T-helper 17 cell (primary cell): ENCODE measurements at regions not wholly inside any gene's neighbourhood (a gene's known extent, or its start where the extent isn't known, plus 50 kb on each side); places are given as distances from the start of the nearest gene placed in this dataset.
"Not testable (repeated sequence)": the region's sequence is repeated elsewhere in the genome, so short reads cannot be mapped to it uniquely, and the experiment has no call there.

Source experiments
- ATAC-seq: fragments of 150-1000 bp; cut with Tn5 transposase; 2 replicates; pipeline ENCODE4 v1.10.0; 2021; ENCODE audit warnings: mild to moderate bottlenecking, moderate library complexity
- DNase-seq, 3 donors: peaks; one replicate each; pipeline versions ENCODE4 v3.0.0 to v3.0.0-alpha.2; 2020 to 2021
- H3K9me3 ChIP-seq: one replicate; pipeline ENCODE4 v1.7.0; 2013; ENCODE audit warnings: low read length, mild to moderate bottlenecking; ENCODE audit not compliant: control insufficient read depth, poor library complexity, severe bottlenecking
- H3K27ac Mint-ChIP-seq: one replicate; pipeline ENCODE4 v1.8.0; 2022; ENCODE audit warnings: mild to moderate bottlenecking, moderate library complexity, mixed read lengths
- H3K27me3 Mint-ChIP-seq: one replicate; pipeline ENCODE4 v1.8.0; 2022; ENCODE audit warnings: mixed read lengths
- H3K36me3 Mint-ChIP-seq: one replicate; pipeline ENCODE4 v1.8.0; 2022; ENCODE audit warnings: low read depth, mixed read lengths
- H3K4me1 Mint-ChIP-seq: one replicate; pipeline ENCODE4 v1.8.0; 2022; ENCODE audit warnings: mild to moderate bottlenecking, mixed read lengths
- H3K4me3 Mint-ChIP-seq: one replicate; pipeline ENCODE4 v1.8.0; 2022; ENCODE audit warnings: mild to moderate bottlenecking, moderate library complexity, mixed read lengths

DNA sequence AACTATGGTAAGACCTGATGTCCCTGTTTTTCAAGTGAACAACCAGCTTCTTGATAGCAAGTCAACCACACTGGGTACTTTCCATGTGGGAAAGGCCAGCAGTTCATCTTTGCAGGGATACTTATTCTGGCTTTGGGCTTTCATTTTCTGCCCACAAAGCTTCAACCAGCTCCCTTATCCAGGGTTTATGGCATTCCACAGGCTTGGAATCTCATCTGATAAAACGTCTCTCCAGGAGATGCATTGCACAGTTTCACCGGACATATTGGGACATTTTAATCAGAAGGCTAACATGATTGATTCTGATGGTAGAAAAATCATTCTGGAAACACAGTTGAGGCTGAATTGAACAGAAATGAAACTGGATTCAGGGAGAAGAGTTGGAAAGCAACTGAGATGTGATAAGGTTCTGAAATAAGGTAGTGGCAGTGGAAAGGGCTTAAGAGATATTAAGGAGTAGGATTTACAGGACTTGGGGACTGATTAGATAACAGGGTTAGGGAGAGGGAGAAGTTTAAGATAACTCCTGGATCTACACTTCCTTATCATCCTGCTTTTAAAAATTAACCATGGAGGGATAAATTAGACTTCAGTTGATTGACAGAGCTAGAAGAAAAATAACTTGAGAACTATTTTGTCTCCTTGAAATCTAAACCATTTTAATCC, 195.8 kb upstream of the FBXL7 start:
- no peaks in the 10 kb centered on the region for H3K4me1 Mint-ChIP-seq
- no peaks in the 10 kb centered on the region for H3K27me3 Mint-ChIP-seq
- H3K4me3 Mint-ChIP-seq = no peak overlapping the region
- H3K9me3 ChIP-seq = no peaks in the 10 kb centered on the region
- ATAC-seq (no peak), DNase-seq (no peak)
- no peaks in the 10 kb centered on the region for H3K36me3 Mint-ChIP-seq
- no peak overlapping the region for H3K27ac Mint-ChIP-seq

DNA sequence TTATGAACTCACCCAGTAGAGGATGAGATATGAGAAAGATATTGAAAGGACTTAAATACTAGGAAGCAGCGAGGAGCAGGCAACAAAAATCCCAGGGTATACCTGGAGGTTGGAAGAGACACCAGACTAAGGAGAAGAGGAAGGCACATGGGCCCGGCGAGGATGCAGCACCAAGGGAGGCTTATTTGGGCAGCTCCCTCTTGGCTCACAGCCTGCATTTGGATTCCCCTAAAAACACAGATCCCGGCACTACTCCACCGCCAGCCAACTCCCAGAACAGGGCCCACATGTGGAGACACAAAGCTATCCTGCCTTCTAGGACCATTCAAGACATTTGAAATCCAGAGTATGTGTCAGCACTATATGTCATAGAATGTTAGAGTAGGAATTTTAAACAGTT, 199.8 kb upstream of the FBXL7 start:
- no peak for ATAC-seq

DNA sequence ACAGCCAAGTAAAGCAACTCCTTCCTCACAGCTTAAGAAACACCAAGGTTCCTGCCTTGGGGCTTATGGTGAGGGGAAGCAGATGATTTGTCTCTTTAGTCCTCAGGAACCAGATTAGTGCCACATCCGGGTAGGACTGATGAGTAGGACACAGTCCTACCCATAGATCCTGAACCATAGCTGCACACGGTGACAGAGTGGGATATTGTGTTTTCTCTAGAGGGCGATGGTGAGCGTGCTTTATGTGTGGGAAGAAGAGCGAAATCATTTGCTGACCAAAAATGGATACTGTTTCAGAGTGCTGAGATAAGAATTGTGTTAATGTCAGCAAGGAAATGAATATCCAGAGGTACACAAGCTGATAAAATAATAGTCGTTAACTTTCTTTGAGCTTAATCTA, 209.0 kb upstream of the FBXL7 start:
- H3K36me3 Mint-ChIP-seq = no peaks in the 10 kb centered on the region
- H3K9me3 ChIP-seq = no peaks in the 10 kb centered on the region
- no peak overlapping the region for H3K27ac Mint-ChIP-seq
- ATAC-seq (no peak), DNase-seq (no peak)
- H3K4me3 Mint-ChIP-seq = no peak overlapping the region
- H3K27me3 Mint-ChIP-seq = no peaks in the 10 kb centered on the region
- H3K4me1 Mint-ChIP-seq = no peaks in the 10 kb centered on the region

More for the DNA sequence above, 199.8 kb upstream of the FBXL7 start:
- H3K27me3 Mint-ChIP-seq = no peaks in the 10 kb centered on the region
- no peaks in the 10 kb centered on the region for H3K36me3 Mint-ChIP-seq
- H3K27ac Mint-ChIP-seq = no peak overlapping the region
- H3K4me3 Mint-ChIP-seq = no peak overlapping the region
- H3K4me1 Mint-ChIP-seq = no peaks in the 10 kb centered on the region
- no peak for DNase-seq
- no peaks in the 10 kb centered on the region for H3K9me3 ChIP-seq

DNA sequence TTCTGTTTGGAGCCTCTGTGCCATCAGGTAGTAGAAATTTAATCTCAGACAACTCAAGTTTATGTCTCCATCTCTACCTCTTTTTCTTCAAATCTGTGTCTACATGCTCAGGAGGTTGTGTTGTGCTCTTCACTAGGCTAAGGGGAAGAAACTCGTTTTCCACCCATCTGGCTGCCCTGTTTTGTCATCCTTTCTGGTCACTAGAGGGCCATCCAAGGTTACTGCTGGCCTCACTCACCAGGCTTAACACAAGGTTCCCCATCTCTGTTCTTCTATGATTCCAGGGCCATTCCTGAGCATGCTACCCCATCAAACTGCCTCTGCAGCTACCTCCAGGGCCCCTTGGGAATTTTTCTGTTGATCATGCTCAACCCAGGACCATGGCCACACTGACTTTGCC, 213.3 kb upstream of the FBXL7 start:
- ATAC-seq (no peak), DNase-seq (no peak)
- no peaks in the 10 kb centered on the region for H3K27me3 Mint-ChIP-seq
- H3K4me1 Mint-ChIP-seq = no peaks in the 10 kb centered on the region
- no peak overlapping the region for H3K4me3 Mint-ChIP-seq
- H3K36me3 Mint-ChIP-seq = no peaks in the 10 kb centered on the region
- no peaks in the 10 kb centered on the region for H3K9me3 ChIP-seq
- no peak overlapping the region for H3K27ac Mint-ChIP-seq

DNA sequence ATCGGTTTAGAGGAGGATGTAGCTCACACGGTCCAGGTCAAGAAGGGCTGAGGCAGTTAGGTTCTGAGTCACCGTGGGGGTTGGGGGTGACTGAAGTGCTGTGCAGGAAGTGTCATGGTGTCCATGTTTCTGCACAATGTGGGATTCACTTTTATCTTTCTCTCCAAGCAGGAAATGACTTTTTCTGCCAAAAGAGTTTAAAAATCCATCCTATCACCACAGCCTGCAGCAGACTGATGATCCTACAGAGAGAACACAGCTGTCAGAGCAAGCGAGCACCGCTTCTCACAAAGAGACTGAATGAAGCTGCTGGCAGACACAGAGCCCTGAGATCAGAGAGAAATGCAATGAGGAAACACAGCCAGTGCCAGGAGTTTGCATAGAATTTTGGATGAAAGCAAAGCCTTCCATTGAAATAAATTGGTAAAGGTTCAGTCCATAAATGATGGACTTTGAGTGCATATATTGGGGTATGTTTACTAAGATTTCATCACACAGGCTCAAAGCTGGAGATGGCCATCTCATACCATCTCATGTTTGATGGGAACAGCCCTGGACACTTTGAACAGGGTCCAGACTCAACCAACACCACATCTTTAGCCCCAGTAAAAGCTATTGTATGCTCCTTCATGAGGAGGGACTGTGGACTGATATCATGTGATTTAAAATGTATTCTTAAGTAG, 213.9 kb upstream of the FBXL7 start:
- H3K27me3 Mint-ChIP-seq = no peaks in the 10 kb centered on the region
- DNase-seq (no peak), ATAC-seq (no peak)
- no peaks in the 10 kb centered on the region for H3K4me1 Mint-ChIP-seq
- H3K36me3 Mint-ChIP-seq = no peaks in the 10 kb centered on the region
- no peak overlapping the region for H3K27ac Mint-ChIP-seq
- no peaks in the 10 kb centered on the region for H3K9me3 ChIP-seq
- H3K4me3 Mint-ChIP-seq = no peak overlapping the region

DNA sequence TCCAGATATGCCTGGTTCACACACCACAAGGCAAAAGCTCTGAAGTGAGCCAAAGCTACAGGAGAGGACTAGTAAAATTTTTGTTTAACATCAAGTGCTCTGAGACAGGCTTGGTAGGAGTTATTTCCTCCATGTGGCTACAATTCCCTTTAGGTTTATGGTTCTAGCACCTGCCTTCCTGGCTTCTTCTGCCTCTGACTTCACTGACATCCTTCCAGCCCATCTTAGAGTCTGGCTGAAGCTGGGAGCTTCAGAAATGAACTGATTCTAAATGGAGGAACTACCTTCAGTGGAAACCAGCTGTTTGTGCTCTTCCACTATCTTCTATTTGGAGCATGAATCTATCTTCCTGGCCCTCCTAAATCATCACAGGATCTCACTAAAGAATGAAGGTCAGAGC, 215.3 kb upstream of the FBXL7 start:
- no peaks in the 10 kb centered on the region for H3K9me3 ChIP-seq
- ATAC-seq = no peak
- DNase-seq = no peak
- H3K36me3 Mint-ChIP-seq = no peaks in the 10 kb centered on the region
- H3K4me1 Mint-ChIP-seq = no peaks in the 10 kb centered on the region
- no peaks in the 10 kb centered on the region for H3K27me3 Mint-ChIP-seq
- no peak overlapping the region for H3K27ac Mint-ChIP-seq
- H3K4me3 Mint-ChIP-seq = no peak overlapping the region

DNA sequence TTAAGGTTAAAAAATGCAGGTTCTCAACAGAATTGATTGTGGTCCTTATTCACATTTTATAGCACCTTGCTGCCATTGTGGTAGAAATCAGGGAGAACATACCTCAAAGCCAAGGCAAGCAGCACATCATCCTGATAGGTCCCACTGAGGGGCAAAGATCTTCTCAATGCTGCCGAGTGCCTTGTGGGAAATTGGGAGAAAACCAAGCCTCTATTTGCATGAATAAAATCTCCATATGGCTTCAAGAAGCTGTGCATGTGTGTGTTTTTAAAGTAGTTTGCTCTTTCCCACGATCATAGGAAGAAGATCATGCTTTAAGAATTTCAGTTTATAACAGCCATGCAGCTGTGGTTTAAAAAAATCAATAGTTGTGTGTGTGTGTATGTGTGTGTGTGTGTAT, 216.9 kb upstream of the FBXL7 start:
- H3K36me3 Mint-ChIP-seq = no peaks in the 10 kb centered on the region
- ATAC-seq (no peak), DNase-seq (no peak)
- no peak overlapping the region for H3K27ac Mint-ChIP-seq
- no peaks in the 10 kb centered on the region for H3K27me3 Mint-ChIP-seq
- H3K9me3 ChIP-seq = no peaks in the 10 kb centered on the region
- no peaks in the 10 kb centered on the region for H3K4me1 Mint-ChIP-seq
- no peak overlapping the region for H3K4me3 Mint-ChIP-seq

DNA sequence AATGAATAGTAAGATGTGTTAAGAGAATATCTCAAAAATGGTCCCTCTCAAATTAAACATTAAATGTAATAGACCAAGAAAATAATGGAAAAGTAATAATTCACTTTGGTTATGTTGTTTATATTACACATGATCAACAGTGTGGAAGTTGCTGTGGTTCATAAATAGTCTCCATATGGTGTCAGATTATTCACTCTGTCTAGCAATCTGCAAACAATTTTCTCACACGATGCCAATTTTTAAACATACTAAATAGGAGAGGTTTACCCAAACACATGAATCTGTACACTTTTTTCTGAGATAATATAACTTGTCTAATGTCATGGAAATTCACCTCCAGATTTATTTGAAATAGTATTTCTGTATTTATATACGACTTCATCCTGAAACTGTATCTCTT, 217.4 kb upstream of the FBXL7 start:
- ATAC-seq (no peak), DNase-seq (no peak)
- no peaks in the 10 kb centered on the region for H3K36me3 Mint-ChIP-seq
- no peak overlapping the region for H3K4me3 Mint-ChIP-seq
- H3K27ac Mint-ChIP-seq = no peak overlapping the region
- no peaks in the 10 kb centered on the region for H3K27me3 Mint-ChIP-seq
- H3K9me3 ChIP-seq = no peaks in the 10 kb centered on the region
- no peaks in the 10 kb centered on the region for H3K4me1 Mint-ChIP-seq

DNA sequence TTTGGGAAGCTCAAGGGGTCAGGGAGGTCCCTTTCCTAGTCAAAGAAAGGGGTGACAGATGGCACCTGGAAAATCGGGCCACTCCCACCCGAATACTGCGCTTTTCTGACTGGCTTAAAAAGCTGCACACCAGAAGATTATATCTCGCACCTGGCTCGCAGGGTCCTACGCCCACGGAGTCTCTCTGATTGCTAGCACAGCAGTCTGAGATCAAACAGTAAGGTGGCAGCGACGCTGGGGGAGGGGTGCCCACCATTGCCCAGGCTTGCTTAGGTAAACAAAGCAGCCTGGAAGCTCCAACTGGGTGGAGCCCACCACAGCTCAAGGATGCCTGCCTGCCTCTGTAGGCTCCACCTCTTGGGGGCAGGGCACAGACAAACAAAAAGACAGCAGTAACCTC, 228.4 kb upstream of the FBXL7 start:
- not testable (repeated sequence) for H3K36me3 Mint-ChIP-seq, H3K27ac Mint-ChIP-seq, DNase-seq, ATAC-seq, H3K4me3 Mint-ChIP-seq, H3K9me3 ChIP-seq, H3K4me1 Mint-ChIP-seq, H3K27me3 Mint-ChIP-seq

DNA sequence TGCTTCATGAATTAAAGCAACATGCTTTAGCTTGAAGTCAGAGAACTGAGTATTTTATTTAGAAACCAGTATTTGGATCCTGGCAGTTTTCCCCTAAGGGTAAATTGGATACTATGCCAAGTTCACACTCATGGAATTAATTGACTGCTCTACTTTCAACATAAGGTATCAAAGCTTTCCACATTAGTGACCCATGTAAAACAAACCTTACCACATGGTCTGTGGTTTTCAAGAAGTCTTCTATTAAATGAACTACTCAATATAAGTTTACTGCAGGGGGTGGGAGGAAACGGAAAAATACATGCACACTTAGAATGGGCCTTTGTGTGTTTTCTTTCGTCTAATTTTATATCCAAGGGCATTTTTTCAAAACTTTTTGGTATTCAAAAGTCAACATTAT, 232.0 kb upstream of the FBXL7 start:
- no peak overlapping the region for H3K4me3 Mint-ChIP-seq
- H3K9me3 ChIP-seq = no peaks in the 10 kb centered on the region
- DNase-seq = no peak
- ATAC-seq = no peak
- H3K36me3 Mint-ChIP-seq = no peaks in the 10 kb centered on the region
- H3K27ac Mint-ChIP-seq = no peak overlapping the region
- H3K4me1 Mint-ChIP-seq = no peaks in the 10 kb centered on the region
- H3K27me3 Mint-ChIP-seq = no peaks in the 10 kb centered on the region

DNA sequence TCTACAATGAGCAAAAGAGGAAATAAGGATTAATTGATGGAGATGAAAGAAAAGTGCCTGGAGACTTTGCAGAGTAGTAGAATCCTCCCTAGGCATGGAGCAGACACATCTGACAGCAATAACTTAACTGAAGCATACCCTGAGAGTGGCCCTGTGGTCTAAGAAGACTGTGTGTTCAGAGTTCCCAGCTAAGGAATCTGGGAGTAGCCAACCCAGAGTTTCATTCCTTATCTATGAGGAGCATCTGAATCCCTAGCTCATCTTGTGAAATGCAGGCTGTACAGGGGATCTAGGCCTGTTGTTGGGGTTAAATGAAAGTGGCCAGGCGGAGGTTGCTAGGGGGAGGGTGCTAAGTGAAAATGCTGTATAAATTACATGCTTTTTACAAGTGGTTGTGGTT, 233.1 kb upstream of the FBXL7 start:
- Mint-ChIP-seq H3K4me3 (no peak overlapping the region), H3K27ac (no peak overlapping the region), H3K27me3 (no peaks in the 10 kb centered on the region), H3K36me3 (no peaks in the 10 kb centered on the region), H3K4me1 (no peaks in the 10 kb centered on the region)
- ATAC-seq = no peak
- DNase-seq = no peak
- H3K9me3 ChIP-seq = no peaks in the 10 kb centered on the region

DNA sequence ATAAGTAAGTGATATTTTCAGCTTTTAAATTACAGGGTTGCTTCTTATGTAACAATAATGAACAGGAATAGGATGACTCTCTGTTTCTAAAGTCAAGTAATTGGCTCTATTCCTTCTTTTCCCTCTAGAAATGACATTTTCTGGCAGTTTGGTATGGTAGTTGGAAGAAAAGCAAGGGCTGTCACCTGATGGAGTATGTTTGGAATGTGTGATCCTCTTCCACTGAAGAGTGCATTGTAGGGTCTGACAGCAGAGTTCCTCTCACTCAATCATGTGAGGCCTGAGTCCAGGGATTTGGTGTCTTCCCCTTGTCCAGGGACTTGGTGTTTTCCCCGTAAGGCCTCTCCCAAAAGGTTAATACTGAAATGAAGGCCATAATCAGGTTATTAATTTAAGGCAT, 233.8 kb upstream of the FBXL7 start:
- Mint-ChIP-seq H3K4me1 (no peaks in the 10 kb centered on the region), H3K36me3 (no peaks in the 10 kb centered on the region), H3K27me3 (no peaks in the 10 kb centered on the region), H3K4me3 (no peak overlapping the region), H3K27ac (no peak overlapping the region)
- no peak for DNase-seq
- ATAC-seq = no peak
- H3K9me3 ChIP-seq = no peaks in the 10 kb centered on the region

DNA sequence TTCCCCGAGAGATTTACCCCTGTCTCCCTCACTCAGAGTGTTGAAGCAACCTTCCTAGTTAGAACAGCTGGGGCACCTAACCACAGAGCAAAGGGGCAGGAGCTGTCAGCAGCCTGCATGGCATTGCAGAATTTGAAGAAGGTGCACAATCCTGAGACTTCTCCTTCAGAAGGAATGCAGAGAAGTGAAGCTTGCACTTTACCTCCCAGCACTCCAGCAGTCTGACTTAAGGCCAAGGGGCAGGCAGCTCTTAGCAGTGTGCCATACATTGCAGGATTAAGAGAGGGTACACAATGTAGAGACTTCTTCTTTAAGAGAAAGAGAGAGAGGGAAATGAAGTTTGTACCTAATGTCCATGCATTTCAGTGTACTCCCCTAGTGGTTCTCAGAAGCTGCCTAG, 236.0 kb upstream of the FBXL7 start:
- ATAC-seq (no peak), DNase-seq (no peak)
- Mint-ChIP-seq H3K27ac (no peak overlapping the region), H3K36me3 (no peaks in the 10 kb centered on the region), H3K4me1 (no peaks in the 10 kb centered on the region), H3K4me3 (no peak overlapping the region), H3K27me3 (no peaks in the 10 kb centered on the region)
- no peaks in the 10 kb centered on the region for H3K9me3 ChIP-seq

DNA sequence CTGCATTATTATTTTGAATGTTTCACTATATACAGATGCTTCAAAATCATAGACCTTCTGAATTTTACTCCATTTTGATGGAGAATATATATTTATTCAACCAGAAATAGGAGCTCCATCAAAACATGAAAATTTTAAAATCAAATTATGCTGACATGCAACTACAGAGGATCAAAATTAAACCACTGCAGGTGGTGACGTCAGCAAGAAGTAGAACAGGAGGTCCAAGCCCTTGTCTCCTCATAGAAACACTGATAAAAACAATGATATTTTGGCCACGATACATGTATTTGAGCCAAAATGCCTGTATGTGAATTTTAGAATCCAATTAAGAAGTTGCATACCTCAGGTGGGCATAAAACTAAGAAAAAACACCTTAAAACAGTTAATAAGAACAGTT, 236.6 kb upstream of the FBXL7 start:
- Mint-ChIP-seq H3K36me3 (no peaks in the 10 kb centered on the region), H3K27ac (no peak overlapping the region), H3K4me3 (no peak overlapping the region), H3K4me1 (no peaks in the 10 kb centered on the region), H3K27me3 (no peaks in the 10 kb centered on the region)
- no peak for DNase-seq
- no peaks in the 10 kb centered on the region for H3K9me3 ChIP-seq
- ATAC-seq = no peak
